BLaER1 treated with 17β-estradiol and CSF1 and Interleukin-3, amounts not matched to agents 10 nM and 100 nM (cell line): ENCODE measurements at regions not wholly inside any gene's neighbourhood (a gene's known extent, or its start where the extent isn't known, plus 50 kb on each side); places are given as distances from the start of the nearest gene placed in this dataset.

Source experiments
- H3K27ac ChIP-seq, 11 experiments: shearing (Covaris generic); formaldehyde crosslinking; 2 replicates each; pipeline ENCODE4 v1.8.1; 2022
- H3K27me3 ChIP-seq, 11 experiments: shearing (Covaris generic); formaldehyde crosslinking; 2 replicates each; pipeline ENCODE4 v1.8.1; 2022
- H3K36me3 ChIP-seq, 11 experiments: shearing (Covaris generic); formaldehyde crosslinking; 2 replicates each; pipeline ENCODE4 v1.8.1; 2022
- H3K4me1 ChIP-seq, 10 experiments: shearing (Covaris generic); formaldehyde crosslinking; 2 replicates each; pipeline ENCODE4 v1.8.1; 2022
- H3K4me2 ChIP-seq, 11 experiments: shearing (Covaris generic); formaldehyde crosslinking; 2 replicates each; pipeline ENCODE4 v1.8.1; 2022
- H3K4me3 ChIP-seq, 10 experiments: shearing (Covaris generic); formaldehyde crosslinking; 2 replicates each; pipeline ENCODE4 v1.8.1; 2022
- H3K9ac ChIP-seq, 11 experiments: shearing (Covaris generic); formaldehyde crosslinking; 2 replicates each; pipeline ENCODE4 v1.8.1; 2022
- H3K9me3 ChIP-seq, 11 experiments: shearing (Covaris generic); formaldehyde crosslinking; replicated peaks in 1 of 11; 2 replicates each; pipeline ENCODE4 v1.8.1; 2022
- H4K20me1 ChIP-seq, 11 experiments: shearing (Covaris generic); formaldehyde crosslinking; 2 replicates each; pipeline ENCODE4 v1.8.1; 2022
- Cebpa-rat ChIP-seq, 11 experiments: shearing (Covaris generic); IDR thresholded peaks; 2 replicates each; pipeline ENCODE4 v1.8.1; 2022

- no peak overlapping the region for H3K27ac ChIP-seq
- no peak for TF ChIP-seq Cebpa-rat (IDR thresholded peaks at IDR 0.05)
These were observed 138.8 kb upstream of the USP24 start for GRCh38 chr1:55353707-55354620.

GRCh38 chr1:55352811-55353180 is 137.6 kb upstream of the USP24 start:
- H3K9me3 ChIP-seq = no peaks in the 10 kb centered on the region
- no peak overlapping the region for H3K9ac ChIP-seq
- no peaks in the 10 kb centered on the region for H3K36me3 ChIP-seq
- H3K4me3 ChIP-seq = no peak overlapping the region
- no peaks in the 10 kb centered on the region for H4K20me1 ChIP-seq
- no peak overlapping the region for H3K4me2 ChIP-seq
- H3K27me3 ChIP-seq = no peaks in the 10 kb centered on the region
- H3K4me1 ChIP-seq = no peaks in the 10 kb centered on the region
- H3K27ac ChIP-seq = no peak overlapping the region
- no peak for TF ChIP-seq Cebpa-rat (IDR thresholded peaks at IDR 0.05)

More at GRCh38 chr1:55353707-55354620, 138.8 kb upstream of the USP24 start:
- no peak overlapping the region for H3K4me2 ChIP-seq
- no peak overlapping the region for H3K9ac ChIP-seq
- no peak overlapping the region for H3K4me3 ChIP-seq
- no peaks in the 10 kb centered on the region for H3K27me3 ChIP-seq
- H3K4me1 ChIP-seq = no peaks in the 10 kb centered on the region
- no peaks in the 10 kb centered on the region for H4K20me1 ChIP-seq
- no peaks in the 10 kb centered on the region for H3K9me3 ChIP-seq
- no peaks in the 10 kb centered on the region for H3K36me3 ChIP-seq

GRCh38 chr1:55352080-55352810 is 137.1 kb upstream of the USP24 start:
- Histone ChIP-seq H3K27ac (no peak overlapping the region), H3K4me2 (no peak overlapping the region), H3K9me3 (no peaks in the 10 kb centered on the region), H3K4me3 (no peak overlapping the region), H3K27me3 (no peaks in the 10 kb centered on the region), H3K9ac (no peak overlapping the region), H4K20me1 (no peaks in the 10 kb centered on the region), H3K36me3 (no peaks in the 10 kb centered on the region), H3K4me1 (no peaks in the 10 kb centered on the region)
- no peak for TF ChIP-seq Cebpa-rat (IDR thresholded peaks at IDR 0.05)

- Histone ChIP-seq H3K4me2 (no peak overlapping the region), H3K36me3 (no peaks in the 10 kb centered on the region), H3K4me1 (no peaks in the 10 kb centered on the region), H3K4me3 (no peak overlapping the region), H3K27ac (no peak overlapping the region), H4K20me1 (no peaks in the 10 kb centered on the region), H3K9ac (no peak overlapping the region), H3K9me3 (peaks cover 0 to 19% (median 13%) of the 10 kb centered on the region in 11 experiments; a peak in 17 of 22 replicates), H3K27me3 (no peaks in the 10 kb centered on the region)
- TF ChIP-seq Cebpa-rat (IDR thresholded peaks at IDR 0.05) = no peak
These were observed 133.2 kb upstream of the USP24 start for GRCh38 chr1:55348356-55348755.

- Histone ChIP-seq H3K9ac (no peak overlapping the region), H3K36me3 (no peaks in the 10 kb centered on the region), H3K27ac (no peak overlapping the region), H3K4me1 (no peaks in the 10 kb centered on the region), H3K4me3 (no peak overlapping the region), H3K4me2 (no peak overlapping the region), H4K20me1 (no peaks in the 10 kb centered on the region), H3K27me3 (no peaks in the 10 kb centered on the region), H3K9me3 (peaks cover 0 to 19% (median 13%) of the 10 kb centered on the region in 11 experiments; a peak in 17 of 22 replicates)
- TF ChIP-seq Cebpa-rat (IDR thresholded peaks at IDR 0.05) = no peak
These were observed 132.7 kb upstream of the USP24 start for GRCh38 chr1:55347866-55348265.

- Histone ChIP-seq H3K9me3 (peaks cover 0 to 19% (median 13%) of the 10 kb centered on the region in 11 experiments; a peak in 17 of 22 replicates), H3K4me3 (no peak overlapping the region), H3K36me3 (no peaks in the 10 kb centered on the region), H3K4me1 (no peaks in the 10 kb centered on the region), H4K20me1 (no peaks in the 10 kb centered on the region), H3K4me2 (no peak overlapping the region), H3K27me3 (no peaks in the 10 kb centered on the region), H3K27ac (no peak overlapping the region), H3K9ac (no peak overlapping the region)
- TF ChIP-seq Cebpa-rat (IDR thresholded peaks at IDR 0.05) = no peak
These were observed 131.9 kb upstream of the USP24 start for GRCh38 chr1:55347041-55347440.

GRCh38 chr1:55346586-55346985 is 131.4 kb upstream of the USP24 start:
- no peak for TF ChIP-seq Cebpa-rat (IDR thresholded peaks at IDR 0.05)

GRCh38 chr1:55339681-55340080 is 124.5 kb upstream of the USP24 start:
- H3K36me3 ChIP-seq = no peaks in the 10 kb centered on the region
- no peak overlapping the region for H3K27ac ChIP-seq
- H3K4me1 ChIP-seq = peaks cover 2 to 10% (median 5%) of the 10 kb centered on the region in 10 experiments; a peak in 15 of 20 replicates
- H3K4me2 ChIP-seq = no peak overlapping the region
- H3K4me3 ChIP-seq = no peak overlapping the region
- H3K9ac ChIP-seq = no peak overlapping the region
- H3K27me3 ChIP-seq = no peaks in the 10 kb centered on the region
- H4K20me1 ChIP-seq = no peaks in the 10 kb centered on the region
- no peak for TF ChIP-seq Cebpa-rat (IDR thresholded peaks at IDR 0.05)
- H3K9me3 ChIP-seq = peaks cover 0 to 8% (median under 1%) of the 10 kb centered on the region in 11 experiments; a peak in 9 of 22 replicates

More at GRCh38 chr1:55346586-55346985, 131.4 kb upstream of the USP24 start:
- Histone ChIP-seq H3K27me3 (no peaks in the 10 kb centered on the region), H3K9ac (no peak overlapping the region), H3K27ac (no peak overlapping the region), H3K36me3 (no peaks in the 10 kb centered on the region), H3K4me1 (no peaks in the 10 kb centered on the region), H4K20me1 (no peaks in the 10 kb centered on the region), H3K4me2 (no peak overlapping the region), H3K9me3 (peaks cover 0 to 19% (median 13%) of the 10 kb centered on the region in 11 experiments; a peak in 17 of 22 replicates), H3K4me3 (no peak overlapping the region)

- Histone ChIP-seq H3K4me3 (no peak overlapping the region), H4K20me1 (no peaks in the 10 kb centered on the region), H3K4me2 (no peak overlapping the region), H3K9me3 (peaks cover 0 to 8% (median 0%) of the 10 kb centered on the region in 11 experiments; a peak in 4 of 22 replicates), H3K27ac (no peak overlapping the region), H3K4me1 (peaks cover 10 to 22% (median 15%) of the 10 kb centered on the region in 10 experiments; a peak in 17 of 20 replicates), H3K9ac (no peak overlapping the region), H3K27me3 (no peaks in the 10 kb centered on the region), H3K36me3 (no peaks in the 10 kb centered on the region)
- TF ChIP-seq Cebpa-rat (IDR thresholded peaks at IDR 0.05) = no peak
These were observed 123.3 kb upstream of the USP24 start for GRCh38 chr1:55338448-55338820.
